SK-N-SH treated with all-trans-retinoic acid at 6 μM for 48 hours (cell line): ENCODE measurements at regions not wholly inside any gene's neighbourhood (a gene's known extent, or its start where the extent isn't known, plus 50 kb on each side); places are given as distances from the start of the nearest gene placed in this dataset.
"Not testable (repeated sequence)": the region's sequence is repeated elsewhere in the genome, so short reads cannot be mapped to it uniquely, and the experiment has no call there.

ENCODE experiments used
- ATAC-seq: fragments of 200-7000 bp; cut with Tn5 transposase; 3 replicates; pipeline ENCODE4 v1.9.1; 2020; ENCODE audit warnings: mild to moderate bottlenecking, moderate library complexity
- ARNTL ChIP-seq: fragments of 450-650 bp; formaldehyde crosslinking; IDR thresholded peaks from 2 replicates; pipeline ENCODE4 v1.5.0; 2020; ENCODE audit warnings: low read depth, mild to moderate bottlenecking, moderate library complexity, borderline replicate concordance
- BACH2 ChIP-seq: fragments of 250-450 bp; sonication (Bioruptor Pico); IDR thresholded peaks from 2 replicates; pipeline ENCODE4 v1.9.0; 2021; ENCODE audit warnings: mild to moderate bottlenecking, borderline replicate concordance
- CREB5 ChIP-seq: fragments of 250-450 bp; sonication (Bioruptor Pico); IDR thresholded peaks from 2 replicates; pipeline ENCODE4 v1.5.1; 2020; ENCODE audit warnings: low read depth, mild to moderate bottlenecking, moderate library complexity
- CSRNP3 ChIP-seq: fragments of 250-450 bp; sonication (Bioruptor Pico); IDR thresholded peaks from 2 replicates; pipeline ENCODE4 v1.5.1; 2021; ENCODE audit warnings: mild to moderate bottlenecking, moderate library complexity
- ESRRG ChIP-seq: fragments of 250-450 bp; sonication (Bioruptor Pico); IDR thresholded peaks from 2 replicates; pipeline ENCODE4 v1.6.1; 2021; ENCODE audit warnings: mild to moderate bottlenecking
- GLIS3 ChIP-seq: fragments of 250-450 bp; sonication (Bioruptor Pico); IDR thresholded peaks from 2 replicates; pipeline ENCODE4 v1.5.0; 2020; ENCODE audit warnings: mild to moderate bottlenecking, moderate library complexity
- ISL1 ChIP-seq: fragments of 250-450 bp; sonication (Bioruptor Pico); IDR thresholded peaks from 2 replicates; pipeline ENCODE4 v2.1.2; 2022; ENCODE audit warnings: mild to moderate bottlenecking, moderate library complexity
- OSR1 ChIP-seq: fragments of 250-450 bp; sonication (Bioruptor Pico); IDR thresholded peaks from 2 replicates; pipeline ENCODE4 v1.8.0; 2022; ENCODE audit warnings: moderate library complexity, mild to moderate bottlenecking, inconsistent platforms
- POU6F1 ChIP-seq: fragments of 250-450 bp; sonication (Bioruptor Pico); IDR thresholded peaks from 2 replicates; pipeline ENCODE4 v1.8.0; 2021; ENCODE audit warnings: low read depth, mild to moderate bottlenecking, moderate library complexity, borderline replicate concordance
- PPARA ChIP-seq: fragments of 250-450 bp; sonication (Bioruptor Pico); IDR thresholded peaks from 2 replicates; pipeline ENCODE4 v1.5.0; 2020; ENCODE audit warnings: mild to moderate bottlenecking, borderline replicate concordance
- RARB ChIP-seq: fragments of 250-450 bp; sonication (Bioruptor Pico); IDR thresholded peaks from 2 replicates; pipeline ENCODE4 v1.8.0; 2021; ENCODE audit warnings: mild to moderate bottlenecking, moderate library complexity
- SNAI2 ChIP-seq: fragments of 250-450 bp; sonication (Bioruptor Pico); IDR thresholded peaks from 2 replicates; pipeline ENCODE4 v1.5.0; 2020; ENCODE audit warnings: mild to moderate bottlenecking, moderate library complexity
- TCF4 ChIP-seq: fragments of 250-450 bp; sonication (Bioruptor Pico); IDR thresholded peaks from 2 replicates; pipeline ENCODE4 v1.8.0; 2021; ENCODE audit warnings: mild to moderate bottlenecking, moderate library complexity, borderline replicate concordance
- TOX ChIP-seq: fragments of 250-450 bp; sonication (Bioruptor Pico); IDR thresholded peaks from 2 replicates; pipeline ENCODE4 v1.8.0; 2021; ENCODE audit warnings: mild to moderate bottlenecking, moderate library complexity, borderline replicate concordance
- ZC3H10 ChIP-seq: fragments of 250-450 bp; sonication (Bioruptor Pico); IDR thresholded peaks from 2 replicates; pipeline ENCODE4 v1.5.1; 2021; ENCODE audit warnings: mild to moderate bottlenecking, moderate library complexity
- ZFP3 ChIP-seq: fragments of 250-450 bp; sonication (Bioruptor Pico); IDR thresholded peaks from 2 replicates; pipeline ENCODE4 v1.5.0; 2020; ENCODE audit warnings: mild to moderate bottlenecking, moderate library complexity
- ZFP30 ChIP-seq: fragments of 450-650 bp; formaldehyde crosslinking; IDR thresholded peaks from 2 replicates; pipeline ENCODE4 v1.5.0; 2022; ENCODE audit warnings: mild to moderate bottlenecking, moderate library complexity
- ZNF565 ChIP-seq: fragments of 450-650 bp; formaldehyde crosslinking; conservative IDR thresholded peaks from 2 replicates; pipeline ENCODE4 v1.5.0; 2020; ENCODE audit warnings: low read depth, mild to moderate bottlenecking, moderate library complexity
- ZNF70 ChIP-seq: fragments of 450-650 bp; formaldehyde crosslinking; IDR thresholded peaks from 2 replicates; pipeline ENCODE4 v1.5.0; 2020; ENCODE audit warnings: mild to moderate bottlenecking, moderate library complexity
- ZNF8 ChIP-seq: fragments of 450-650 bp; formaldehyde crosslinking; IDR thresholded peaks from 2 replicates; pipeline ENCODE4 v1.5.0; 2020; ENCODE audit warnings: mild to moderate bottlenecking, moderate library complexity
- TF ChIP-seq, protein P1 (sequence below): fragments of 250-450 bp; sonication (Bioruptor Pico); IDR thresholded peaks from 2 replicates; pipeline ENCODE4 v1.8.0; 2020; ENCODE audit warnings: mild to moderate bottlenecking, moderate library complexity, borderline replicate concordance
- TF ChIP-seq, protein P2 (sequence below): fragments of 250-450 bp; sonication (Bioruptor Pico); IDR thresholded peaks from 2 replicates; pipeline ENCODE4 v1.5.0; 2020; ENCODE audit warnings: mild to moderate bottlenecking, moderate library complexity

DNA sequence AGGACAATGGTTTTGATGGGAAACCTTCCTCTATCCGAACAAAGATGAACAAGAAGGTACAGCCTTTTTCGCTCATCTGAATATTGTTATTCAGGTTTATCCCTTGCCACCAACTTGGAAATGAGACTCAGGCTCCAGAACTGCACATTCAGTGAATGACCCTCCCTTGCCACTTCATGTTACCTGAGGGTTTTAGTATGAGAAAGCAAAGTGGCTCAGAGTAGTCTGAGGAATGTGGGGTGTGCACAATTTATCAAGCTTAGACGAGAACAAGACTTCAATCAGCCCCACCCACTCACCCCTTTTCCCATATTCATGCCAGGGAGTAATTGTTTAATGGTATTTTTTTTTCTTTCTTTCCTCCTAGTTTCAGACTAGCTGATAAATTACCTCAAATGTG lies 265.3 kb upstream of the POU1F1 start:
- TF ChIP-seq CSRNP3 (CRISPR knock-in tag) (no peak), ZFP3 (CRISPR knock-in tag) (no peak), PPARA (CRISPR knock-in tag) (no peak), TCF4 (CRISPR knock-in tag) (no peak), ZNF8 (no peak), ZC3H10 (CRISPR knock-in tag) (no peak), SNAI2 (CRISPR knock-in tag) (no peak), TOX (no peak), CREB5 (CRISPR knock-in tag) (no peak), GLIS3 (CRISPR knock-in tag) (no peak), ZNF70 (CRISPR knock-in tag) (no peak), OSR1 (CRISPR knock-in tag) (no peak), POU6F1 (no peak), ARNTL (CRISPR knock-in tag) (no peak), BACH2 (no peak), ZNF565 (CRISPR knock-in tag) (no peak), ESRRG (CRISPR knock-in tag) (no peak)
- TF ChIP-seq, protein P1, sequence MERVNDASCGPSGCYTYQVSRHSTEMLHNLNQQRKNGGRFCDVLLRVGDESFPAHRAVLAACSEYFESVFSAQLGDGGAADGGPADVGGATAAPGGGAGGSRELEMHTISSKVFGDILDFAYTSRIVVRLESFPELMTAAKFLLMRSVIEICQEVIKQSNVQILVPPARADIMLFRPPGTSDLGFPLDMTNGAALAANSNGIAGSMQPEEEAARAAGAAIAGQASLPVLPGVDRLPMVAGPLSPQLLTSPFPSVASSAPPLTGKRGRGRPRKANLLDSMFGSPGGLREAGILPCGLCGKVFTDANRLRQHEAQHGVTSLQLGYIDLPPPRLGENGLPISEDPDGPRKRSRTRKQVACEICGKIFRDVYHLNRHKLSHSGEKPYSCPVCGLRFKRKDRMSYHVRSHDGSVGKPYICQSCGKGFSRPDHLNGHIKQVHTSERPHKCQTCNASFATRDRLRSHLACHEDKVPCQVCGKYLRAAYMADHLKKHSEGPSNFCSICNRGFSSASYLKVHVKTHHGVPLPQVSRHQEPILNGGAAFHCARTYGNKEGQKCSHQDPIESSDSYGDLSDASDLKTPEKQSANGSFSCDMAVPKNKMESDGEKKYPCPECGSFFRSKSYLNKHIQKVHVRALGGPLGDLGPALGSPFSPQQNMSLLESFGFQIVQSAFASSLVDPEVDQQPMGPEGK, result no peak
- TF ChIP-seq, protein P2, sequence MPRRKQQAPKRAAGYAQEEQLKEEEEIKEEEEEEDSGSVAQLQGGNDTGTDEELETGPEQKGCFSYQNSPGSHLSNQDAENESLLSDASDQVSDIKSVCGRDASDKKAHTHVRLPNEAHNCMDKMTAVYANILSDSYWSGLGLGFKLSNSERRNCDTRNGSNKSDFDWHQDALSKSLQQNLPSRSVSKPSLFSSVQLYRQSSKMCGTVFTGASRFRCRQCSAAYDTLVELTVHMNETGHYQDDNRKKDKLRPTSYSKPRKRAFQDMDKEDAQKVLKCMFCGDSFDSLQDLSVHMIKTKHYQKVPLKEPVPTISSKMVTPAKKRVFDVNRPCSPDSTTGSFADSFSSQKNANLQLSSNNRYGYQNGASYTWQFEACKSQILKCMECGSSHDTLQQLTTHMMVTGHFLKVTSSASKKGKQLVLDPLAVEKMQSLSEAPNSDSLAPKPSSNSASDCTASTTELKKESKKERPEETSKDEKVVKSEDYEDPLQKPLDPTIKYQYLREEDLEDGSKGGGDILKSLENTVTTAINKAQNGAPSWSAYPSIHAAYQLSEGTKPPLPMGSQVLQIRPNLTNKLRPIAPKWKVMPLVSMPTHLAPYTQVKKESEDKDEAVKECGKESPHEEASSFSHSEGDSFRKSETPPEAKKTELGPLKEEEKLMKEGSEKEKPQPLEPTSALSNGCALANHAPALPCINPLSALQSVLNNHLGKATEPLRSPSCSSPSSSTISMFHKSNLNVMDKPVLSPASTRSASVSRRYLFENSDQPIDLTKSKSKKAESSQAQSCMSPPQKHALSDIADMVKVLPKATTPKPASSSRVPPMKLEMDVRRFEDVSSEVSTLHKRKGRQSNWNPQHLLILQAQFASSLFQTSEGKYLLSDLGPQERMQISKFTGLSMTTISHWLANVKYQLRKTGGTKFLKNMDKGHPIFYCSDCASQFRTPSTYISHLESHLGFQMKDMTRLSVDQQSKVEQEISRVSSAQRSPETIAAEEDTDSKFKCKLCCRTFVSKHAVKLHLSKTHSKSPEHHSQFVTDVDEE, result no peak
- no peak for ATAC-seq

GRCh38 chr3:87538722-87539121 lies 262.3 kb upstream of the POU1F1 start:
- not testable (repeated sequence) for ATAC-seq

DNA sequence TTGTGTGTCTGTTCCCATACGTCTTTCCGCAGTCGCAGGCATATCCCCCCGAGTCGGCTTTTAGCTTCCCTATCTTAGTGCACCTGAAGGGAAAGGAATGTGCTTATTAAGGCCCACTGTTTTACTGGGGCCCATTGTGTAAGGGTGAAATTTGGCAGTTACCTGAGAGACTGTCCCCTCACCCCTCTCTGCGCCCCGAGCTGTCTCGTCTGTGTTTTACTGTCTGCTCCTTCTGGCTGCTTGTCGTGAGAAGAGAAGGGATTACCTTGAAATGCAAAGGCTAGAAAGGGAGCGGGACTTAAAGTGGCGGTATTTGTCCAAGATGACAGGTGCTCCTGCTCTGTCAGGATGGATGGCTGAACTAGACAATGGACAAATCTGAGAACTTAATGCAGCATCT lies 233.0 kb upstream of the POU1F1 start:
- no peak for ATAC-seq
- TF ChIP-seq GLIS3 (CRISPR knock-in tag) (no peak), ZNF8 (no peak)

GRCh38 chr3:87508921-87509320 lies 232.5 kb upstream of the POU1F1 start:
- TF ChIP-seq ARNTL (CRISPR knock-in tag) (no peak), GLIS3 (CRISPR knock-in tag) (no peak), ZFP30 (CRISPR knock-in tag) (no peak)
- ATAC-seq, result no peak

- ATAC-seq, result no peak
- TF ChIP-seq PPARA (CRISPR knock-in tag) (no peak), ARNTL (CRISPR knock-in tag) (no peak), GLIS3 (CRISPR knock-in tag) (no peak), CREB5 (CRISPR knock-in tag) (no peak), ZFP30 (CRISPR knock-in tag) (no peak), RARB (CRISPR knock-in tag) (no peak), ZNF70 (CRISPR knock-in tag) (no peak), ISL1 (CRISPR knock-in tag) (no peak), ZNF8 (no peak), POU6F1 (no peak), BACH2 (no peak)
Measured at GRCh38 chr3:87507753-87508152, 231.4 kb upstream of the POU1F1 start.
